CD4-positive, alpha-beta T cell treated with Interleukin-2 at 100 ng/mL for 4 hours (primary cell): ENCODE measurements at regions not wholly inside any gene's neighbourhood (a gene's known extent, or its start where the extent isn't known, plus 50 kb on each side); places are given as distances from the start of the nearest gene placed in this dataset.
A peak's percentile ranks its signal among the peaks of the same experiment; 100 is the strongest.
"Not testable (repeated sequence)": the region's sequence is repeated elsewhere in the genome, so short reads cannot be mapped to it uniquely, and the experiment has no call there.

Source experiments
- DNase-seq: peaks from one replicate; pipeline ENCODE4 v3.0.0-alpha.2; 2020; ENCODE audit warnings: low spot score

- not testable (repeated sequence) for DNase-seq
These were observed 125.5 kb downstream of the HAUS1 start for GRCh38 chr18:46229641-46230040.

- no peak for DNase-seq
These were observed 132.0 kb downstream of the HAUS1 start for GRCh38 chr18:46236156-46236555.

- DNase-seq = no peak
These were observed 133.7 kb downstream of the HAUS1 start for GRCh38 chr18:46237891-46238290.

GRCh38 chr18:46239549-46239948 lies 135.4 kb downstream of the HAUS1 start:
- DNase-seq = no peak

- DNase-seq = no peak
These were observed 135.8 kb downstream of the HAUS1 start for GRCh38 chr18:46239998-46240397.

- not testable (repeated sequence) for DNase-seq
These were observed 137.2 kb downstream of the HAUS1 start for GRCh38 chr18:46241393-46241792.

GRCh38 chr18:46242183-46242582 lies 138.0 kb downstream of the HAUS1 start:
- DNase-seq = no peak

GRCh38 chr18:46243095-46243494 lies 138.9 kb downstream of the HAUS1 start:
- DNase-seq = no peak

- no peak for DNase-seq
These were observed 139.5 kb downstream of the HAUS1 start for GRCh38 chr18:46243673-46244072.

- DNase-seq = no peak
These were observed 141.9 kb downstream of the HAUS1 start for GRCh38 chr18:46246101-46246500.

GRCh38 chr18:46247942-46248341 lies 143.8 kb downstream of the HAUS1 start:
- DNase-seq = no peak

- DNase-seq = peak; percentile 84
These were observed 146.1 kb downstream of the HAUS1 start for GRCh38 chr18:46250084-46250811.

GRCh38 chr18:46250812-46251173 lies 146.6 kb downstream of the HAUS1 start:
- DNase-seq = no peak

- no peak for DNase-seq
These were observed 148.6 kb downstream of the HAUS1 start for GRCh38 chr18:46252759-46253158.

- DNase-seq = no peak
These were observed 149.3 kb downstream of the HAUS1 start for GRCh38 chr18:46253498-46253897.

GRCh38 chr18:46256078-46256477 lies 151.9 kb downstream of the HAUS1 start:
- no peak for DNase-seq

GRCh38 chr18:46257366-46257765 lies 153.2 kb downstream of the HAUS1 start:
- DNase-seq = no peak

- no peak for DNase-seq
These were observed 156.1 kb downstream of the HAUS1 start for GRCh38 chr18:46260016-46260878.

GRCh38 chr18:46260879-46261143 lies 156.6 kb downstream of the HAUS1 start:
- no peak for DNase-seq

GRCh38 chr18:46261799-46262198 lies 157.6 kb downstream of the HAUS1 start:
- no peak for DNase-seq

- DNase-seq = no peak
These were observed 158.7 kb downstream of the HAUS1 start for GRCh38 chr18:46262856-46263255.

- peak; percentile 63 for DNase-seq
These were observed 160.1 kb downstream of the HAUS1 start for GRCh38 chr18:46264255-46264654.
